ENCODE measurements at regions not wholly inside any gene's neighbourhood (a gene's known extent, or its start where the extent isn't known, plus 50 kb on each side); places are given as distances from the start of the nearest gene placed in this dataset.

DNA sequence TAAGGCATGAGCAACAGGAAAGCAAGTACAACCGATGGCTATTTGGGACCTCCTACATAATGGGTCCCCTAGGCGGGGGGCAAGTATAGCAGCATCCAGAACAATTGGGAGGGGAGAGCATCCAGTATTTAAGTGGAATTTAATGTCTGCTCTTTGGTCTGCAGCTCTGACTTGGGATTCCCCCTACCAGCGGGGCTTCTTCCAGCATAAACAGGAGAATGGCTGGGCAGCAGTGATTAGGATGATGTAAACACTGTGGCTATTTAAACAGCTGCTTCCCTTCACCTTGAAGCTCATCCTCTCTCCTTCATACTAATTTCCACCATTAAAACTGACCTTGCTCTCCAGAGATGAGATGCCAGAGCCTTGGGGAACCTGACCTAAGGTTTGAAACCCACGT is 73.9 kb upstream of the OXGR1 start:
- no peak for ATAC-seq (ENCODE audit: low read depth)
- Histone ChIP-seq H3K4me3 (ENCODE audit: control extremely low read depth in 1 of 5, extremely low read depth in 1 of 5, insufficient read depth in 1 of 5, low read depth in 2 of 5, low read length in 4 of 5) (no peak overlapping the region), H2AFZ (ENCODE audit: insufficient read depth, low read depth, low read length, poor library complexity, severe bottlenecking) (no peak overlapping the region), H3K4me1 (ENCODE audit: control insufficient read depth in 2 of 2, insufficient read depth in 2 of 2, low read length in 2 of 2) (no peaks in the 10 kb centered on the region), H3K9ac (ENCODE audit: low read length) (no peak overlapping the region), H3K36me3 (replicated peaks in 1 of 2; ENCODE audit: control extremely low read depth in 1 of 2, control insufficient read depth in 1 of 2, extremely low read depth in 1 of 2, insufficient read depth in 2 of 2, low read length in 1 of 2) (no peaks in the 10 kb centered on the region), H3K4me2 (replicated peaks; ENCODE audit: low read depth, low read length, poor library complexity, severe bottlenecking) (no peak overlapping the region), H3K27ac (ENCODE audit: low read length in 2 of 2) (no peak overlapping the region), H3K27me3 (replicated peaks in 1 of 4; ENCODE audit: control extremely low read depth in 1 of 4, control insufficient read depth in 3 of 4, insufficient read depth in 4 of 4, low read length in 3 of 4) (peaks cover 0 to under 1% (median 0%) of the 10 kb centered on the region in 4 experiments), H4K20me1 (ENCODE audit: control insufficient read depth, insufficient read depth, low read length, poor library complexity, severe bottlenecking) (no peaks in the 10 kb centered on the region), H3K9me3 (ENCODE audit: control extremely low read depth in 1 of 3, control insufficient read depth in 2 of 3, insufficient read depth in 1 of 3, low read length in 2 of 3) (no peaks in the 10 kb centered on the region), H3K79me2 (ENCODE audit: control insufficient read depth, insufficient read depth, low read length) (no peaks in the 10 kb centered on the region)
- H3K27ac Mint-ChIP-seq = no peak overlapping the region
- no peaks in the 10 kb centered on the region for H3K9me3 Mint-ChIP-seq (ENCODE audit: insufficient read depth)
- WGBS (ENCODE audit: insufficient coverage) = 100% methylated on average over 3 of the region's 4 CpGs
- no peak for DNase-seq
- intact Hi-C loops (cut with micrococcal nuclease) = no loop called here
- peaks cover 4% of the 10 kb centered on the region for H3K27me3 Mint-ChIP-seq
- POLR2A ChIA-PET = no interaction called here
- H3K4me3 Mint-ChIP-seq = no peak overlapping the region
- no peak for TF ChIP-seq EZH2 (IDR thresholded peaks at IDR 0.05; ENCODE audit: borderline replicate concordance, insufficient read depth, low read depth, low read length, poor library complexity, severe bottlenecking)
- TF ChIP-seq, protein P1, sequence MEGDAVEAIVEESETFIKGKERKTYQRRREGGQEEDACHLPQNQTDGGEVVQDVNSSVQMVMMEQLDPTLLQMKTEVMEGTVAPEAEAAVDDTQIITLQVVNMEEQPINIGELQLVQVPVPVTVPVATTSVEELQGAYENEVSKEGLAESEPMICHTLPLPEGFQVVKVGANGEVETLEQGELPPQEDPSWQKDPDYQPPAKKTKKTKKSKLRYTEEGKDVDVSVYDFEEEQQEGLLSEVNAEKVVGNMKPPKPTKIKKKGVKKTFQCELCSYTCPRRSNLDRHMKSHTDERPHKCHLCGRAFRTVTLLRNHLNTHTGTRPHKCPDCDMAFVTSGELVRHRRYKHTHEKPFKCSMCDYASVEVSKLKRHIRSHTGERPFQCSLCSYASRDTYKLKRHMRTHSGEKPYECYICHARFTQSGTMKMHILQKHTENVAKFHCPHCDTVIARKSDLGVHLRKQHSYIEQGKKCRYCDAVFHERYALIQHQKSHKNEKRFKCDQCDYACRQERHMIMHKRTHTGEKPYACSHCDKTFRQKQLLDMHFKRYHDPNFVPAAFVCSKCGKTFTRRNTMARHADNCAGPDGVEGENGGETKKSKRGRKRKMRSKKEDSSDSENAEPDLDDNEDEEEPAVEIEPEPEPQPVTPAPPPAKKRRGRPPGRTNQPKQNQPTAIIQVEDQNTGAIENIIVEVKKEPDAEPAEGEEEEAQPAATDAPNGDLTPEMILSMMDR (IDR thresholded peaks at IDR 0.05) = no peak
- CTCF ChIA-PET = interaction anchor here (1.5 kb wide), 1 partner anchor 291 kb away, joined by 4 read pairs; no protein-coding TSS in a partner anchor
- no peaks in the 10 kb centered on the region for H3K4me1 Mint-ChIP-seq

DNA sequence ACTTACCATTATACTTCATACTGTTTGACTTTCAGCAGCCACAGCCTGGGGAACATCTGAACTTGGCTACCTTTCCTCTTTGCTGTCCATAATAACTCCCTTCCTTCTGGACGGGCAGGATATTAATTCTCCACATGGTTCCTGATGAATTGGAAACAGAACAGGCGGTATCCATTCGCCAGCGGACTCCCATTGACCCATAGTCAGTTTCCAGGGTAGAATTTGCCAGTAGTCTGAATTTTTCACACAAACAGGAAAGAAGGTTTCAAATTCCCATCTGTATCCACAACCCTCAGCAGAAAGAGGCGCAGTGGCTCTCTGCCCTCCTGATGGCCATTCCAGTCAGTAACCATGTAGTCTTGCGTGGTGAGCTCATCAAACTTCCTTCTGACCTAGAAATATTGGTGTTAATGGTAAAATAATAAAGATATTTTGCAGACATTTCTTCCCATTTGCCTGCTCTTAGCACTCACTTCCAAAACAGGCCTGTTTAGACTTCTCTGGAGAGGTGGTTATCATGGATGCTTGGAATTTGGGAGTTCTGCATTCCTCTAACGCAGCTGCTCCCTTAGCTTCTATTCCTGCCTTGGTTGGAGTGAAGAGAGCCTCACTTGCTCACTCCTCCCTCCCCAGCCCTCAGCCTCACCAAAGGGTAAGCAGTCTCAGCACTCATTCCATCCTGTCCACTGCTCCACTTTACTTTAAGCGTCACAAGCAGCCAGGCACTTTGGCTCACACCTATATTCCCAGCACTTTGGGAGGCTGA is 75.0 kb upstream of the OXGR1 start:
- TF ChIP-seq, protein P1 (IDR thresholded peaks at IDR 0.05) = no peak
- no peak for TF ChIP-seq EZH2 (IDR thresholded peaks at IDR 0.05; ENCODE audit: borderline replicate concordance, insufficient read depth, low read depth, low read length, poor library complexity, severe bottlenecking)
- Histone ChIP-seq H4K20me1 (ENCODE audit: control insufficient read depth, insufficient read depth, low read length, poor library complexity, severe bottlenecking) (no peaks in the 10 kb centered on the region), H3K27me3 (replicated peaks in 1 of 4; ENCODE audit: control extremely low read depth in 1 of 4, control insufficient read depth in 3 of 4, insufficient read depth in 4 of 4, low read length in 3 of 4) (peaks cover 0 to 4% (median 0%) of the 10 kb centered on the region in 4 experiments), H3K4me3 (ENCODE audit: control extremely low read depth in 1 of 5, extremely low read depth in 1 of 5, insufficient read depth in 1 of 5, low read depth in 2 of 5, low read length in 4 of 5) (no peak overlapping the region), H3K27ac (ENCODE audit: low read length in 2 of 2) (no peak overlapping the region), H3K4me2 (replicated peaks; ENCODE audit: low read depth, low read length, poor library complexity, severe bottlenecking) (no peak overlapping the region), H3K4me1 (ENCODE audit: control insufficient read depth in 2 of 2, insufficient read depth in 2 of 2, low read length in 2 of 2) (no peaks in the 10 kb centered on the region), H3K9me3 (ENCODE audit: control extremely low read depth in 1 of 3, control insufficient read depth in 2 of 3, insufficient read depth in 1 of 3, low read length in 2 of 3) (peaks cover 0 to 3% (median 0%) of the 10 kb centered on the region in 3 donors), H3K9ac (ENCODE audit: low read length) (no peak overlapping the region), H2AFZ (ENCODE audit: insufficient read depth, low read depth, low read length, poor library complexity, severe bottlenecking) (no peak overlapping the region), H3K36me3 (replicated peaks in 1 of 2; ENCODE audit: control extremely low read depth in 1 of 2, control insufficient read depth in 1 of 2, extremely low read depth in 1 of 2, insufficient read depth in 2 of 2, low read length in 1 of 2) (no peaks in the 10 kb centered on the region), H3K79me2 (ENCODE audit: control insufficient read depth, insufficient read depth, low read length) (no peaks in the 10 kb centered on the region)
- DNase-seq (no peak), ATAC-seq (ENCODE audit: low read depth) (no peak)
- Mint-ChIP-seq H3K4me3 (no peak overlapping the region), H3K4me1 (no peaks in the 10 kb centered on the region), H3K9me3 (ENCODE audit: insufficient read depth) (peaks cover 3% of the 10 kb centered on the region), H3K27me3 (peaks cover 4% of the 10 kb centered on the region), H3K27ac (no peak overlapping the region)
- intact Hi-C loops (cut with micrococcal nuclease) = no loop called here
- WGBS (ENCODE audit: insufficient coverage) = 92% methylated on average over 4 of the region's 8 CpGs
- ChIA-PET POLR2A (no interaction called here), CTCF (no interaction called here)

Data from B cell (primary cell).